ENCODE measurements at regions not wholly inside any gene's neighbourhood (a gene's known extent, or its start where the extent isn't known, plus 50 kb on each side); places are given as distances from the start of the nearest gene placed in this dataset.

GRCh38 chr15:93200837-93201226 is 111.8 kb upstream of the RGMA start:
- Histone ChIP-seq H3K4me3 (ENCODE audit: low read length) (no peak overlapping the region), H3K4me1 (ENCODE audit: control insufficient read depth, insufficient read depth, low read length) (peaks cover 27% of the 10 kb centered on the region), H3K27me3 (ENCODE audit: control insufficient read depth, insufficient read depth, low read length) (no peaks in the 10 kb centered on the region), H3K36me3 (ENCODE audit: control insufficient read depth, insufficient read depth, low read length) (no peaks in the 10 kb centered on the region), H3K9me3 (replicated peaks; ENCODE audit: control insufficient read depth, low read depth, low read length) (peaks cover 12% of the 10 kb centered on the region), H3K27ac (ENCODE audit: low read length) (peak overlapping the region; percentile 68)
- DNase-seq: no peak
- WGBS (ENCODE audit: insufficient coverage): no CpG with 5 or more reads among the region's 4 CpGs

GRCh38 chr15:93200081-93200836 is 111.2 kb upstream of the RGMA start:
- Histone ChIP-seq H3K4me1 (ENCODE audit: control insufficient read depth, insufficient read depth, low read length) (peaks cover 24% of the 10 kb centered on the region), H3K36me3 (ENCODE audit: control insufficient read depth, insufficient read depth, low read length) (no peaks in the 10 kb centered on the region), H3K27ac (ENCODE audit: low read length) (peak overlapping the region; percentile 68), H3K4me3 (ENCODE audit: low read length) (no peak overlapping the region), H3K9me3 (replicated peaks; ENCODE audit: control insufficient read depth, low read depth, low read length) (peaks cover 12% of the 10 kb centered on the region), H3K27me3 (ENCODE audit: control insufficient read depth, insufficient read depth, low read length) (no peaks in the 10 kb centered on the region)
- WGBS (ENCODE audit: insufficient coverage): 24% methylated on average over 3 of the region's 6 CpGs
- DNase-seq: peak; percentile 91

DNA sequence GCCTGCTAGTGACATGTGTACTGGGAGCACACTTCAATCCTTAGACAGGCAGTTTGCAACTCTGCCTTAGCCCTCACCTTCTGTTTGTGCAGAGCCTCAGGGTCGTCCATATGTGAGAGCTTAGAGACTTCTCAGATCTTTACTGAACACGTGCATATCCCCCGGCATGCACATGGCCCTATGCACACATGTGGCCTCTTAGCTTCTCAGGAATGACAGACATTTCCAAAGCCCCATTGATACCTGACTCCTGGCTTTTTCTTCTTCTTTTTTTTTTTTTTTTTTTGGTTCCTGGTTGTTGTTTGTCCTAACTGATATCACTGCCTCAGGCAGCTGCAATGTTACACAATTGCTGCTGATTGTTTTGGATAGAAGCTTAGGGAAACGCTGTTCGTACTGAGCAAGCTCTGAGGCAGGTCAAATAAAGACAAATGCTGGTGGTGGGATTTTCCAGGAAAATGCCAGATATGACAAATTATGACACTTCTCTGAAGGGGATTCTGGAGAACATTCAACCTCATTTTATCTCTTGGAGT is 107.2 kb upstream of the RGMA start:
- no peak for DNase-seq
- H3K4me1 ChIP-seq (ENCODE audit: control insufficient read depth, insufficient read depth, low read length): peaks cover 12% of the 10 kb centered on the region
- no peak overlapping the region for H3K4me3 ChIP-seq (ENCODE audit: low read length)
- peaks cover 12% of the 10 kb centered on the region for H3K9me3 ChIP-seq (replicated peaks; ENCODE audit: control insufficient read depth, low read depth, low read length)
- no peaks in the 10 kb centered on the region for H3K27me3 ChIP-seq (ENCODE audit: control insufficient read depth, insufficient read depth, low read length)
- H3K27ac ChIP-seq (ENCODE audit: low read length): no peak overlapping the region
- no CpG with 5 or more reads among the region's 5 CpGs for WGBS (ENCODE audit: insufficient coverage)
- H3K36me3 ChIP-seq (ENCODE audit: control insufficient read depth, insufficient read depth, low read length): no peaks in the 10 kb centered on the region

- no peak for DNase-seq
- H3K27ac ChIP-seq (ENCODE audit: low read length): no peak overlapping the region
- 57% methylated on average over 2 of the region's 3 CpGs for WGBS (ENCODE audit: insufficient coverage)
- H3K9me3 ChIP-seq (replicated peaks; ENCODE audit: control insufficient read depth, low read depth, low read length): peaks cover 12% of the 10 kb centered on the region
- H3K4me1 ChIP-seq (ENCODE audit: control insufficient read depth, insufficient read depth, low read length): peaks cover 2% of the 10 kb centered on the region
- H3K4me3 ChIP-seq (ENCODE audit: low read length): no peak overlapping the region
- no peaks in the 10 kb centered on the region for H3K27me3 ChIP-seq (ENCODE audit: control insufficient read depth, insufficient read depth, low read length)
- no peaks in the 10 kb centered on the region for H3K36me3 ChIP-seq (ENCODE audit: control insufficient read depth, insufficient read depth, low read length)
Observed at GRCh38 chr15:93195109-93195508, 106.1 kb upstream of the RGMA start.

DNA sequence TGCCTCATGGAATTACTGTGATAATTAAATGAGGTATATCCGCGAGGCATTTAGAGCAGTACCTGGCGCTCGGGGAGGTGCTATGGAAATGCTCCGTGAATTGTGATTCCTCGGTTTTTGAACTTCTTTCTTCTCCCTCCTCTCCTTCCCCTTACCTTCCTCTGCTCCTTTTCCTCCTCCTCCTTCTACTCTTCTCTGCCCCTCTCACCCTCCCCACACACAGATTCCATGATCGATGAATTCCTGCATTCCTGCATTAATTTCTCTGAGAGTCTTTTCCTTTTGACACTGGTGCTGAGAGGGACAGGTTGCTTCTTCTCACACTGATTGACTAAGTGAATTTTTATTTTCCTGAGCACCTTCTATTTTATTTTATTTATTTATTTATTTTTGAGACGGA is 101.2 kb upstream of the RGMA start:
- WGBS (ENCODE audit: insufficient coverage): 81% methylated on average over 6 of the region's 8 CpGs
- Histone ChIP-seq H3K27ac (ENCODE audit: low read length) (no peak overlapping the region), H3K9me3 (replicated peaks; ENCODE audit: control insufficient read depth, low read depth, low read length) (no peaks in the 10 kb centered on the region), H3K36me3 (ENCODE audit: control insufficient read depth, insufficient read depth, low read length) (no peaks in the 10 kb centered on the region), H3K4me3 (ENCODE audit: low read length) (no peak overlapping the region), H3K27me3 (ENCODE audit: control insufficient read depth, insufficient read depth, low read length) (peaks cover 2% of the 10 kb centered on the region), H3K4me1 (ENCODE audit: control insufficient read depth, insufficient read depth, low read length) (peaks cover 4% of the 10 kb centered on the region)
- DNase-seq: no peak

GRCh38 chr15:93189561-93189960 is 100.5 kb upstream of the RGMA start:
- Histone ChIP-seq H3K9me3 (replicated peaks; ENCODE audit: control insufficient read depth, low read depth, low read length) (no peaks in the 10 kb centered on the region), H3K27me3 (ENCODE audit: control insufficient read depth, insufficient read depth, low read length) (peaks cover 2% of the 10 kb centered on the region), H3K36me3 (ENCODE audit: control insufficient read depth, insufficient read depth, low read length) (no peaks in the 10 kb centered on the region), H3K4me3 (ENCODE audit: low read length) (no peak overlapping the region), H3K27ac (ENCODE audit: low read length) (no peak overlapping the region), H3K4me1 (ENCODE audit: control insufficient read depth, insufficient read depth, low read length) (peaks cover 4% of the 10 kb centered on the region)
- no peak for DNase-seq
- 24% methylated on average over 6 of the region's 9 CpGs for WGBS (ENCODE audit: insufficient coverage)

- H3K27me3 ChIP-seq (ENCODE audit: control insufficient read depth, insufficient read depth, low read length): peaks cover 2% of the 10 kb centered on the region
- no peak for DNase-seq
- 93% methylated on average over 3 of the region's 3 CpGs for WGBS (ENCODE audit: insufficient coverage)
- no peak overlapping the region for H3K4me3 ChIP-seq (ENCODE audit: low read length)
- no peak overlapping the region for H3K27ac ChIP-seq (ENCODE audit: low read length)
- peaks cover 4% of the 10 kb centered on the region for H3K4me1 ChIP-seq (ENCODE audit: control insufficient read depth, insufficient read depth, low read length)
- no peaks in the 10 kb centered on the region for H3K9me3 ChIP-seq (replicated peaks; ENCODE audit: control insufficient read depth, low read depth, low read length)
- H3K36me3 ChIP-seq (ENCODE audit: control insufficient read depth, insufficient read depth, low read length): no peaks in the 10 kb centered on the region
Observed at GRCh38 chr15:93188236-93188635, 99.2 kb upstream of the RGMA start.

DNA sequence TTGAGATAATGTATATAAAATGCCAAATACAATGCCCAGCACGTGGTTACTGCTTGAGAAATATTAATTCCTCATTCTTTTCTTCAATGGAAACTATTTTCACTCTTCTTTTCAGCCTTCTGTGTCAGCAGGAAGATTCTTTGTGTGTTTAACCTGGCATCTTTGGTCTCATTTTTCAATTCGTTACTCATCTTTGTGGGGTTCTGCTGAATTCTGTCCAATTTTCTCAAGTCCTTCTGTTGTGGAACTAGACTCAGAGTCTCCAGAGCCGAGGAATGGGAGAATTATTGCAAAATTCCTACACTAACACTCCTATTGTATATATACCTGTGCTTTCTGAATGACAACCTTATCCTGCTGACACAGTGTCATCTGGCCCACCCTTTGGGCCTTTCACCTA is 96.8 kb upstream of the RGMA start:
- Histone ChIP-seq H3K36me3 (ENCODE audit: control insufficient read depth, insufficient read depth, low read length) (no peaks in the 10 kb centered on the region), H3K9me3 (replicated peaks; ENCODE audit: control insufficient read depth, low read depth, low read length) (no peaks in the 10 kb centered on the region), H3K27ac (ENCODE audit: low read length) (no peak overlapping the region), H3K4me1 (ENCODE audit: control insufficient read depth, insufficient read depth, low read length) (peaks cover 4% of the 10 kb centered on the region), H3K27me3 (ENCODE audit: control insufficient read depth, insufficient read depth, low read length) (peaks cover 2% of the 10 kb centered on the region), H3K4me3 (ENCODE audit: low read length) (no peak overlapping the region)
- WGBS (ENCODE audit: insufficient coverage): 40% methylated on average over 1 of the region's 3 CpGs
- DNase-seq: no peak

DNA sequence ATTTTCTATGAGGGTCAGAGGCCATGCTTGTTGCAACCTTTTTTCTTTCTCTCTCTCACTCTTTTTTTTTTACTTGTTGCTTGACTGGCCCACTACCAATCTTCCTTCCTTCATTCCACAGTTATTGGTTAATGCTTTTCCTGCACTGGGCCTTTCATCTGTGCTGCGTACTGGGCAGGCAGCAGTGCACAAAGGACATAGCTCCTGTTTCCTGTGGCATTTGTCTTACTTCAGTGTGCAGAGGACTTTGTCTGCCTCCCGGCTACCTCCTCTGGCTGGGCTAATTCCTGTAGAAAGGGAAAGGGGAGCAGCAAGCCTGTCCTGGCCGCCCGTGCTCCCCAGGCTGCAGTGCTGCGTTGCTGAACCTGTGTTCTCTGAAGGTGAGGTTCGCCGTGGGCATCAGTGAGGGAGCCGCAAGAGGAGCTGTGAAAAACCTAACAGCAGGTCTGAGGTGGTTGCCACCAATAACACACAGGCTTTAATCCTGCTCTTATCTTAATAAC is 93.7 kb upstream of the RGMA start:
- peaks cover 3% of the 10 kb centered on the region for H3K27me3 ChIP-seq (ENCODE audit: control insufficient read depth, insufficient read depth, low read length)
- no peak overlapping the region for H3K4me3 ChIP-seq (ENCODE audit: low read length)
- H3K27ac ChIP-seq (ENCODE audit: low read length): no peak overlapping the region
- DNase-seq: no peak
- WGBS (ENCODE audit: insufficient coverage): 51% methylated on average over 5 of the region's 8 CpGs
- H3K9me3 ChIP-seq (replicated peaks; ENCODE audit: control insufficient read depth, low read depth, low read length): no peaks in the 10 kb centered on the region
- peaks cover 4% of the 10 kb centered on the region for H3K4me1 ChIP-seq (ENCODE audit: control insufficient read depth, insufficient read depth, low read length)
- no peaks in the 10 kb centered on the region for H3K36me3 ChIP-seq (ENCODE audit: control insufficient read depth, insufficient read depth, low read length)

GRCh38 chr15:93180656-93181055 is 91.6 kb upstream of the RGMA start:
- no peak for DNase-seq
- H3K4me1 ChIP-seq (ENCODE audit: control insufficient read depth, insufficient read depth, low read length): peaks cover 4% of the 10 kb centered on the region
- no peaks in the 10 kb centered on the region for H3K9me3 ChIP-seq (replicated peaks; ENCODE audit: control insufficient read depth, low read depth, low read length)
- H3K36me3 ChIP-seq (ENCODE audit: control insufficient read depth, insufficient read depth, low read length): no peaks in the 10 kb centered on the region
- H3K27me3 ChIP-seq (ENCODE audit: control insufficient read depth, insufficient read depth, low read length): peaks cover 3% of the 10 kb centered on the region
- no peak overlapping the region for H3K4me3 ChIP-seq (ENCODE audit: low read length)
- 33% methylated on average over 1 of the region's 6 CpGs for WGBS (ENCODE audit: insufficient coverage)
- no peak overlapping the region for H3K27ac ChIP-seq (ENCODE audit: low read length)

All from muscle of leg (tissue), 3 donors.